Hematopoietic multipotent progenitor cell (in vitro differentiated cells): ENCODE measurements at regions not wholly inside any gene's neighbourhood (a gene's known extent, or its start where the extent isn't known, plus 50 kb on each side); places are given as distances from the start of the nearest gene placed in this dataset.

ENCODE experiments used
- DNase-seq, 3 donors: peaks; one replicate each; pipeline ENCODE4 v3.0.0-alpha.2; 2011 to 2015; ENCODE audit warnings: low read depth in 2 of 3, low spot score in 2 of 3

- no peak for DNase-seq
These were observed 354.8 kb downstream of the ETS1 start for GRCh38 chr11:128232588-128232987.

GRCh38 chr11:128231845-128232410 lies 355.4 kb downstream of the ETS1 start:
- DNase-seq: no peak

GRCh38 chr11:128227466-128227865 lies 359.9 kb downstream of the ETS1 start:
- no peak for DNase-seq

DNA sequence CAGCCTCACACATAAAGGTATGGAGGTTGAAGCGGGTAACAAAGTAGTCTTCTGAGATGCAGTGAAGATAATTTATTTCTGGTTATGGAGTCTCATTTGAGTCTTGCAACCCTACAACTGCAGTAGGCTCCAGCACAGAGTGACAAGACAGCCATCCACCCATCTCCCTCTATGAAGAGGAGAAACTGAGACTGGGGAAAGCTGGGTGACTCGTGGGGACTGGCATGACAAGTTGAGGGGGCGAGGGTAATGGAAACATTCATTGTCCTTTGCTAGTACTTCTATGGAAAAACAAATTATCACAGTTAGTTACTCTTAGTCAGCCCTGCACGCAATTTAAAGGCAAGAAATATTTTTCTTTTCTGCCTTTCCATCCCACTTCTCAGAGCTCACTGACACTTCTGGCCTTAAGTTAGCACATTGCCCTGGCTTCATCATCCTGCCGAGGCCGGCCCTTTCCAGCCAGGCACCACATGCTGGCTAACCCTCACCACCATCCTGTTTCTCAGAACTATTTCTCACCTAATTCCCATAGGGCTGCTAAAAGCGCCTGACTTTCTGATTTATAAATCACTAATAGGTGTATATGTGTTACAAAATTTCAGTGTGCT lies 361.1 kb downstream of the ETS1 start:
- no peak for DNase-seq

DNA sequence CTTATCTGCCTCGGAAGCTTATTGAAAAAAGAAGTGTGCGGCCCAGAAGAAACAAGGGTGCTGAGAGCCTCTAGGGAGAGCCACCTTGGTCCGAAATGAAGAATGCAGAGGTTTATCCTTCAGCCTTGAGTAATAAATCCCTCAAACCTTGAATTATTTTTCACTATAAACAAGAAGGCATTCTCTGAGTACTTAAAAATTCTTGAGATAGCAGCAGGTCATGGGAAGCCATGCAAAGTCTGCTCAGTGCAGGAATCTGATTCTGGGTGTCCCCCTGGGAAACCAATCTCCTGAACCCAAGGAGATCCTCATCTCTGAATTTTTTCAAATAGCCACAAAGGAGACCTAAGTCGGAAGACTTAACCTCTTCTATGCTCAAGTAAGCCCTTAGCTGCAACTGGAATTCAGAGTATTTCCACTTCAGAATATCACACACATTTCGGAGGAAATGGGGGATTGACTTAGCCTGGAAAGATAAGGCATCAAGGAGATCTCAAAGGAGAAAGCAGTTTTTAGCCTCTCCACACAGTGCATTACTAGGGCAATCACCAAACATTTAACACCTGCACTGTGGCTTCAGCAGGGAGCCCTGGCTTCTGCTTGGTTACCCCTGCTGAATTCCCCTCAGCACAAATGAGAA lies 365.0 kb downstream of the ETS1 start:
- DNase-seq: no peak

DNA sequence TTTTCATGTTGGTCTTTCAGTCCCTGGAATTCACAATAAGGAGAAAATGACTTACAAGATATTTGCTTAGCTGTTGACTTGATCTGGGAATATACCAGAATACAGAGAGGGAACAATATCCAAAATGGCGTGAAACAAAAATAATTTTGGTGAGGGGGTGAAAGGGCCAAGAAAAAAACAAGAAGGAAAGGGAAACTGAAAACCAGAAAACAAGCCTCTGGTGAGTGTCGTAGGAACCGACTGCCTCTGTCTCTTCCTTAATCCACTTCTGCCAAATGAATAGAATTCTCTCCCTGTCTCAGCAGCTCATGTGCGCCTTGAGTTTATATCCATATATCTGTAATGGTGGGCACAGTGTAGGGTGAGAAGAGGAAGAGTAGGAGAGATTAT lies 367.6 kb downstream of the ETS1 start:
- DNase-seq: no peak

GRCh38 chr11:128216198-128216597 lies 371.2 kb downstream of the ETS1 start:
- DNase-seq: no peak

DNA sequence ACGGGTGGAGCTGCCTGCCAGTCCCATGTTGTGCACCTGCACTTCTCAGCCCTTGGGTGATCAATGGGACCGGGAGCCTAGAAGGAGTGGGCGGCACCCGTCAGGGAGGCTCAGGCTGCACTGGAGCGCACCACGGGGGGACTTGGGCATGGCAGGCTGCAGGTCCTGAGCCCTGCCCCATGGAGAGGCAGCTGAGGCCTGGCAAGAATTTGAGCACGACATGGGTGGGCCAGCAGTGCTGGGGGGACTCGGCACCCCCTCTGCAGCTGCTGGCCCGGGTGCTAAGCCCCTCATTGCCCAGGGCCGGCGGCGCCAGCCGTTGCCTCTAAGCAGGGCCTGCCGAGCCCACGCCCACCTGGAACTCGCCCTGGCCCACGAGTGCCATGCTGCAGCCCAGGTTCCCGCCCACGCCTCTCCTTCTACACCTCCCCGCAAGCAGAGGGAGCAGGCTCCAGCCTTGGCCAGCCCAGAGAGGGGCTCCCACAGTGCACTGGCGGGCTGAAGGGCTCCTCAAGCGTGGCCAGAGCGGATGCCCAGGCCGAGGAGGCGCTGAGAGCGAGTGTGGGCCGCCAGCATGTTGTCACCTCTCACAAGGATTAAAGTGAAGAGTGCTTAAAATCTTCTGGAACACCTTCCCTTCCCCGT lies 372.0 kb downstream of the ETS1 start:
- DNase-seq: no peak

DNA sequence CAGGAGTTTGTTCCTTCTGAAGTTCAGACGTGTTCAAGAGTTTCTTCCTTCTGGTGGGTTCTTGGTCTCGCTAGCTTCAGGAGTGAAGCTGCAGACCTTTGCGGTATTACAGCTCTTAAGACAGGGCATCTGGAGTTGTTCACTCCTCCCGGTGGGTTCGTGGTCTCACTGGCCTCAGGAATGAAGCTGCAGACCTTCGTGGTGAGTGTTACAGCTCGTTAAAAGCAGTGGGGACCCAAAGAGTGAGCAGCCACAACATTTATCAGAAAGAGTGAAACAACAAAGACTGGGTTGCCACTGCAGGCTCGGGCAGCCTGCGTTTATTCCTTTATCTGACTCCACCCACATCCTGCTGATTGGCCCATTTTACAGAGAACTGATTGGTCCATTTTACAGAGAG lies 373.1 kb downstream of the ETS1 start:
- DNase-seq: no peak

DNA sequence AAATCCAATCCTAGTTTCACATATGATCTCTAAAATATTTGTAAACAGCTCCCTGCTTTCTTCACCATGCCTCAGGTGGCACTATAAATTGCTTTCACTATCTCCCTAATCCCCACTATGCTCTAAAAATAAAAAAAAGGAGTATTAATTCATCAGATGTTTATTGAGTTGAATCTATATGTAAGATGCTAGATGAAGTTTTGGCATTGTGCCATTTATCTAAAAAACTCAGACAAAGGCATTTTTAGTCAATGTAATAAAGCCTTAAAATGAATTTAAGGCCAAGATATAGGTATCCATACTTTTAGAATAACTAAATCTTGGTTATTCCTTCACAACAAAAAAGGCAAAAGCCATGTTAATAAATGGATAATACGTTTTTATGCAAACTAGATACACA lies 373.9 kb downstream of the ETS1 start:
- DNase-seq: no peak

DNA sequence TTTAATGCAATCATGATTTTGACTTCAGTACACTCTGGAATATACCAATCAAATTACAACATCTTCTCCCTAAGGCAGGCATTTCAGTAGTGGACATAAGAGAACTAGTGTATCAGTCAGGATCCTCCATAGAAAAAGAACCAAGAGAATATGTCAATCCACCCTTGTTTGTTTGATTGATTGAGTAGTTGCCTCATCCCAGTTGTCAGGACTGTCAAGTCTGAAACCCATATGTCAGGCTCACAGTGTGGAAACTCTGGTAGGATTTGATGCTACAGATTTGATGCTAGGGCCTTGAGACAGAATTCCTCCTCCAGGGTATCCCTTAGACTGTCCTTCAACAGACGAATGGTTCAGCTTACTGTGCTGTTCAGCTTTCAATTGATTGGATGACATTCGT lies 375.0 kb downstream of the ETS1 start:
- no peak for DNase-seq

GRCh38 chr11:128210148-128210940 lies 377.0 kb downstream of the ETS1 start:
- peak in 1 of 3 donors; percentile 62 for DNase-seq

GRCh38 chr11:128209138-128209435 lies 378.3 kb downstream of the ETS1 start:
- DNase-seq: no peak

DNA sequence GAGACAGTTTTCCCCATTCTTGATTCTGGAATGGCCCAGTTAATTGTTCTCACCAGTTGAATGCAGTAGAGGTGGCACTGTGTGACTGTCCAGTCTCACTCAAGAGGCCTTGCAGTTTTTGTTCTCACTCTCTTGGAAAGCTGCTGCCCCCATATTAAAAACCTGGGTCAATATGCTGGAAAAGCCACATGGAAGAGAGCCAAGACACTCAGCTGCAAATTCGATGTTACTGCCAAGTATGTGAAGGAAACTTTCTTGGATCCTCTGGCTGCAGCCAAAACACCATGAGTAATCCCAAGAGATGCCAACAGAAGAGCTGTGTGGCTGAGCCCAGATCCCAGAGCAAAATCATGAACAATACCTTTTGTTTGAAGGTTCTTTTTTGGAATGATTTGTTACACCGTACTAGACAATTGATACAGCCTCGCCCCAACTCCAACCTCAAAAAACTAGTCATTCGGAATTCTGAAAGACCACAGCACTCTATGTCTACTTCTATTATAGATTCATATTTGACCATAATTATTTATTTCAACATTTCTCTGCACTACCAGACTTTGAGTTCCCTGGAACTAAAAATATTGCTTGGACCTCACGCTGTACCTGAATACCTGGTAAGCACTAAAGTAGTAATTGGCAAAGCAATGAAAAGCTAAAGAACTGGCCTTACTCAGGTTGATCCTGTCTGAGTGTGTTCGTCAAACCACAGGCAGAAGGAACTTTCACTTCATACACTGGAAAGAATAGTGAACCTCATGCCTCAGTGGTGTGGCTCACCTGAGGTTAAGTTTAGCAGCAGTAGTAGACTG lies 378.8 kb downstream of the ETS1 start:
- DNase-seq: no peak

DNA sequence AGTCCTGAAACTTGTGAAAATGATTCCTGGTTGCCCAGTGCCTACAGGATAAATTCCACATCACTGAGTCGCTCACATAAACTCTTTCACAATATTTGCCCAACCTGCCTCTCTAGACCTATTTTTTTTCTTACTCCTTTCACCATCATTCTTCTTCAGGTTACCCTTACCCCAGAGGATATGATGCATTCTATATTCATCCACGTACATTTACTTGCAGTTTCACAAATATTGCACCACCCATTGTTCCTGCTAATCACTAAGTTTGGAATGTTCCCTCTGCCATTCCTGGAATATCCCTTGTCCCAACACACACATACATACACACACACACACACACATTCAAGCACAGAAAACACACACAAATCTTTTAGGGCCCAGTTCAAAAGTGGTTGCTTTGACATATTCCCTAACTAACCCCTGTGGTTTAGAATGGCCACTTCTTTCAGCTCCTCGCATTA lies 379.5 kb downstream of the ETS1 start:
- DNase-seq: no peak

DNA sequence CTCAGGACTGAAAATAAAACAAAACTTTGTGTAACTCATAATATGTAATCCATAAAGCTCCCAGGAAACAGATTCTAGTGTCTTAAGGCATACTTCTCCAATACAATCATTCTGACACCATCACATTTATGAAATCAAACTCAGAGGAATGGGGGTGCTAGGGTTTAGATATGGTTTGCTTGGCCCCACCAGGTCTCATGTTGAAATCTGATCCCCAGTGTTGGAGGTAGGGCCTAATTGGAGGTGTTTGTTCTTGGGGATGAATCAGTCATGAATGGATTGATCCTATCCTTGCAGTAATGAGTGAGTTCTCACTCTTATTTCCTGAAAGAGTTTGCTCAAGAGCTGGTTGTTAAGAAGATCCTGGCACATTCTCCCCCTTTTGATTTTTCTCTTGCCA lies 380.9 kb downstream of the ETS1 start:
- no peak for DNase-seq

GRCh38 chr11:128205796-128206195 lies 381.6 kb downstream of the ETS1 start:
- DNase-seq: no peak

DNA sequence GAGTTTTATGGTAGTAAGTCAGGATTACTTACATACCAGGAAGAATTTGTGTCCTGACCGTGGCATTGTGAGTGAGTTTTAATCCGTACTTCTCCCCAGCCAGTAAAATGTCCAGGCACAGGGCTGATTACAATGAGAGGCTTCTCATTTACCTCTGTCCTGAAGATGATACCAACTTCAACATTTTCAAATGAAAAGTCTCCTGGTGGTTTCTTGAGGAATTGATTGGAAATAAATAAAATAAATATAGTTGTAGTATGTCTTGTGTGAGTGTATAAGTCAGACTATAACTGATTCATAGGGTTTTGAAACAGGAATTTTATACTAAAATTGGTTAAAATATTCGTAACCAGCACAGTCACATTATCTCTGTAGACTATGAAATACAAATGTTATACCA lies 382.5 kb downstream of the ETS1 start:
- DNase-seq: no peak

- DNase-seq: peak in 1 of 3 donors; percentile 29
These were observed 385.6 kb downstream of the ETS1 start for GRCh38 chr11:128201801-128202200.

- no peak for DNase-seq
These were observed 386.3 kb downstream of the ETS1 start for GRCh38 chr11:128201009-128201408.
